ENCODE measurements at regions not wholly inside any gene's neighbourhood (a gene's known extent, or its start where the extent isn't known, plus 50 kb on each side); places are given as distances from the start of the nearest gene placed in this dataset.
A peak's percentile ranks its signal among the peaks of the same experiment; 100 is the strongest.

DNA sequence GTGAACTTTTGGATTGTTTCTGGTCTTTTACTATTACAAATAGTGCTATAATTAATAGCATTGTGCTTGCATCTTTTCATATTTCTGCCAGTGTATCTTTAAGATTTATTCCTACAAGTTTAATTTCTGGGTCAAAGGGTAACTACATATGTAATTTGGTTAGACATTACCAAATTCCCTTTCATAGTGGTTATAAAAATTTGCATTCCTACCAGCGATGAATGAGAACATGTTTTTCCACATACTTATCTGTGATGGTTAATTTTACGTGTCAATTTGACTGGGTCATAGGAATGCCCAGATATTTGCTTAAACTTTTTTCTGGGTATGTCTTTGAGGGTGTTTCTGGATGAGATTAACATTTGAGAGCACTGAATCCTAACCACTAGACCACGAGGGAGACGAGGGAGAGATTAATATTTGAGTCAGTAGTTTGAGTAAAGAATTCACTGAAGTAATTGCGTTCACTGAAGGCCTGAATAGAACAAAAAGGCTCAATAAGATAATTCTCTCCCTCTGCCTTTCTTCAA lies 132.3 kb upstream of the NEO1 start:
- DNase-seq: no peak

DNA sequence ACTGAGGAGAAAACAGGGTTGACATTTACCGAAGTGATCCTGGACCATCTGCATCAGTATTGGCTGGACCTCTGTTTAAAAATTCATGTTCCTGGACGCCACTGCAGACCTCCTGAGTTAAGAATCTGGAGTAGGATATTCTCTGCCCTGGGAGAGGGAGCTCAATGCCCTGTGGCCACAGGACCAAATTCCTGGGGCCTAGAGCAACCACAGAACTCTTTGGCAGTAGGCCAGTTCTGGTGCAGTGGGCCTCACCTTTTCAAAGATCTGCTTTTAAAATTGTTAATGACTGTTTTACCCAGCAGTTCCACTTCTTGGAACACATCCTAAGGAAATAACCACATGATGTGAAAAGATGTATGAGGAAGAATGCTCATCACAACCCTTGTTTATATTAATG lies 133.3 kb upstream of the ADPGK start:
- no peak for DNase-seq

DNA sequence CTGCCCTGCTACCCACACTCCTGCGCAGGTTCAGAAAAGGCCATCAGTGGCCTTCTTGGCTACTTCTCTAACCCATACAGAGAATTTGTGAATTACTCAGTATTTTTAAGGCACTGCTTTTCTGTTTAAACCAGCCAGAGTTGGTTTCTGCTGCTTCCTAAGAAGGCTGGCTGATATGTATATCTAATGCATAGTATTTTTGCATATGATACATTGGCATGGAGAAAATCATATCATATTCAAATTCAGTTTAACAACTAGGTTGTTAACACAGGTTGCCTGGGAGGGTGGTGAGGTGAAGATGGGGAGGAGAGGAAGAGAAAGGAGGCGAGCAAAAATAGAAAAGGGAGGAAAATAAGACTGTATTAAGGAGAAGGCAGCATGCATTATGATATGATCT lies 132.8 kb upstream of the ADPGK start:
- DNase-seq: no peak

DNA sequence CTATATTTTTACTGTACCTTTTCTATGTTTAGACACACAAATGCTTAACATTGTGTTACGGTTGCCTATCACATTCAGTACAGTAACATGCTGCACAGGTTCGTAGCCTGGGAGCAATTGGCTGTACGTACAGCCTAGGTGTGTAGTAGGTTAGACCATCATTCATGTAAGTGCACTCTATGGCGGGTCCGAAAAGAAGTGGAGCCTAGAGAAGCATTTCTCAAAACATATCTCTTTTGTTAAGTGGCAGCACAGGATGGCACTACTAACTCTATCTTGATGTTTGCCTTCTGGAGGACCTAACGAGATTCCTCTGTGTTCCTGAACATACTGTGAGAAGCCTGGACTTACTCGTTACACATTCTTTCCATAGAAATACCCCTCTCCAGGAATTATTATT lies 132.3 kb upstream of the ADPGK start:
- DNase-seq: no peak

DNA sequence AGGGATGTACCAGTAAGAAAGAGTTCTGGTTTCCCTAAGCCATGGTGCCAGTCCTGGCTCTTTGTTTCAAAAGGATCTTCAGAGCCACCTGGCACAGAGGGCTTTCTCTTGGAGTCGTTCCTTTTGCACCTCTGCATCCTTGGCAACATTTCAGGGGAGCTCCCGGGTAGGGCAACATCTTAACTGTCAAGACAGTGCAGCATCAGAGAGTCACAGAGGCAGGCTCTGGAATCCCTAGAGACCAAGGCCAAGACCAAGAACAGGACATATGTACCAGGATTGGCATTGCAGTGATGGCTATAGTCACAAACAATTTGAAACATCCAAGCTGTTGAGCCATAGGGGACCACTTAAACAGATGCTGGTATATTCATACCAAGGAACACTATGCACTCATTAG lies 129.4 kb upstream of the ADPGK start:
- DNase-seq: no peak

DNA sequence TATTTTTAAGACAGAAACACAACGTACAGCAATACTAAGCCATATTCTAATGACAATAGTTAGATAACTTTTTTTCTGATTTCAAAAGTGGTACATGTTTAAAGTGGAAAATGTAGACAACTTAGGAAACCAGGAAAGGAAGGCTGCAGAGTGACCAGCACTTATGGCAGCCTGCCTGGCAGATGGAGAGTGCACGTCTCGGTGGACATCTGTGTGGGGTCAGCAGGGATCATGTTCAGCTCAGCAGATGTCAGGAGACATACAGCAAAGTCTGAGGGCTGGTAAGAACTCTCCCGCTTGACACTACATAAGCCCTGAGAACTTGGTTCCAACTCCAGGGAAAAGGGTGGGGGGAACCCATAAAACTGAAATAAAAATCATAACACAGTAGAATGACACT lies 128.6 kb upstream of the ADPGK start:
- DNase-seq: no peak

DNA sequence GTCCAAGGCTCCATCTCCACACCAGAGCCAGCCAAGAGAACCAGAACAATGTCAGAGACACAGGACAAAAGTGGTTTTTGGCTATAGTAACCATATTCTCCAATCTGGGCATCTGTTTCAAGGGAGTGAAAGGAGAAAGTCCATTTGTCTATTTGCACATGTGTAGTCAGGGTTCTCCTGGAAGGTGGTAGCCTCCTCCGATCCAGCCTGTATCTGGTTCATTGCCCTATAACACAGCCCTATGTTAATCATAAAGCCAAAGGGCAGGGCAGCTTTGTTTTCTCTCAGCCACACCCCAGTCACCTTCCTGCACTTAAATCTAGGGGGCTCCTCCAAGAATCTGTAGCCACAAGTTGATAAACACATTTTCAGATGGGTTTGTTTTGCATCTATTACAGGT lies 128.1 kb upstream of the ADPGK start:
- DNase-seq: no peak

DNA sequence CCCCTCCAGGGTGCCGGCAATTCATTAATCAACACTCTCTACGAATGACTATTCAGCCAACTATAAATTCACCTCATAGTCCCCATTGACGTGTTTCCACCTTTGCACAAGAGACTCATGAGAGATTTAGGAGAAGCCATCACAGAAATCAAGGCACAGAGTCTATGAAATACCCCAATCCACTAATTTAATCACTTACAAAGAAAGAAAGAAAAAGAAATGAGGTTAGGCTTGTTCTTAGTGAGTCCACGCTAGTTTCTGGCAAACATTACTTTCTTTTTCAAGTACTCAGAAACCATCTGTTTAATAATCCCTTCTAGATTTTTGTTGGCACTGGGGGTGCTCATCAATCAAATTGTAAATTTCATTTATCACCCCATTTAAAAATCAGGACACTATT lies 125.2 kb upstream of the ADPGK start:
- no peak for DNase-seq

DNA sequence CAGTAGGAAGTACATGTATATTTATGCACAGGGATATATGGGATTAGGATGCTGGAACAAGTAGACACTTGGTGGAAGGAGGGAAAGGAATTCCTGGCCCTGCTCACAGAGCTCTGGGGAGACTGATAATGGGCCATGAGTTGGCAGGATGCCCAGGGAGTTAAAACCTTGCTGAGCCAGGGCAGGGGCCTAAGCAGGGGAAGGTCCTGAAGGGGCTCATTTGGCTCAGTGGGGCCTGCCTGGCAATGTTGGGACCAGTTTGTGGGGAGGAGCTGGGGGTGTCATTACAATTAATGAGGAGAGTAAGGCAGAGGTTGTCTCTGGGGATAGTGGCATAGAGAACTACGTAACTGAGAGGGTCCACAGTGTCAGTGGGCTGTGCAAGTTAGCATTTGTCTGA lies 124.2 kb upstream of the ADPGK start:
- no peak for DNase-seq

DNA sequence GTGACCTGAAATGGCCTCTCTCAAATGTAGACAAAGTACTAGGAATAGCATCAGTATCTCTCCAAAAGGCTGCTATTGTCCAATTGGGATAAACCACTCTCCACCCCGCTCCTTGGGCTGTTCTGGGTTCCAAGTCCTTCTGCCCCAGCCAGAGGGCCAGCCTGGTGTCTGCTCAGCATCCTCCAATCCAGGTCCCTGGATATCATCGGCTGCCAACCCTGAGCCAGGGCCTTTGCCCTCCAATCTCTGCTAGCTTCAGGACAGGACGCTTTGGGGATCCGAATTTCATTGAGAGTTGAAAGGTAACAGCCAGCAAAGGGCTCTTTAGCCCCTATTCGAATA lies 119.3 kb upstream of the ADPGK start:
- DNase-seq: no peak

DNA sequence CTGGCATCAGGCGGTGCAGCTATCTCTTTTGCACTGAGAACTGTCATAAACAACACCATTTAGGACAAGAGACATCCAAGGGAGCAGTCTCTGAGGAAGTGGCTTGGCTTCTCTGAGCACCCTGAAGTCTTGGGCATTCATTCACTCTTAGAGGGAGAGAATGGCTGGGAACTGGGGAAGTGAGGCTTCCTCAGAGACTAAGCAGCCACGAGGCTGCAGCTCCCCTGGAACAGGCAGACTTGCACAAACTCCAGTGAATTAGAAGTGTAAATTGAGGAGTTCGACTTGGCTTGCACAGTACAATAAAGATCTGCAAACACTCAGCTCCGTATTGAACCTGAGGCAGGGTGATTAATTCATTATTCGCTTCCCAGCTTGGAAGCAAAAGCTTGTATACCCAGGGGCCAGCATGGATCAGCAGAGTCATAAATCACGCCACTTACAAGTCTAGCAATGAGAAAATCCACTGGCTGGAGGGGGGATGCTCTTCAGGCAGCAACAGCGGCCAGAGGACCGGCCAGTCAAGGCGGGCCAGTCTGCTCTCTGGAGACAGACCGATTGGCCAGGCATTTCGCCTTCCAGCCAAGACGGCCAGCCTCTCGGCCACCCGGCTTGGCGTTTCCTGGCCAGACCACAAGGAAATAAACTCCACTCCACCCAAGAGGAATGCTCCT lies 118.8 kb upstream of the ADPGK start:
- DNase-seq: peak; percentile 58

DNA sequence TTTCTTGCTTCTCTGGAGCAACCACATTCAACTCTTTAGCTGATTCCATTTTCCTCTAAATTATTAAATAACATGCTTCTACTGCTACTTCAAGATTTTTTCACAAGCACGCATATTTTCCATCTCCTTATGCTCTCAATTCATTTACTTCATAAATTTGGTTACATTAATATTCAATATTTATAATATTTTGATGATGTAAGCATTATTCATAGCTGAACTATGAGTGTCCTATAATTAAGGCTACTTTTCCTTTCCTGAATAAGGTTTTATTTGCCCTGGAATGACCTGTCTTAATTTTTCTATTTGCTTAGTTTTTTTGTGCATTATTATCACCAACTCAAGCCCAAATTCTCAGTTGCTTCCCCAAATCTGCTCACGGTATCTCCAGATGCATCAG lies 109.4 kb upstream of the ADPGK start:
- no peak for DNase-seq

DNA sequence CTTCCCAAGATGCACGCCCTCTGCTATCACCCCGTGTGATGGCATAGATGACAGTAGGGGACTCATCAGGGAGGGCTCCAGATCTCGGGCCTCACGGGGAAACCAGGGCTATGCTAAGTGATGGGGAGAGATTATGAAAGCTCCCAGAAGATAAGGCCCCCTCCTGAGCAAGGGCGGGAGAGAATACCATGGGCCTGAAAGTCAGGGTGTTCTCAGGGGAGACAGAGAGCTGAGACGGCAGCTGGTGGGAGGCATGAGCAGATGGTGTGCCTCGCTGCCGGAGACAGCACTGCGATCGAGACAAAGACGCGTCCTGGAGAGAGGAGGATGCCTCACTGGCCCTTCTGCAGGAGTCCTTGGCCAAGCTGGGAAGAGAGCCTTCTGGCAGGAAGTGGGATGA lies 106.5 kb upstream of the ADPGK start:
- DNase-seq: no peak

DNA sequence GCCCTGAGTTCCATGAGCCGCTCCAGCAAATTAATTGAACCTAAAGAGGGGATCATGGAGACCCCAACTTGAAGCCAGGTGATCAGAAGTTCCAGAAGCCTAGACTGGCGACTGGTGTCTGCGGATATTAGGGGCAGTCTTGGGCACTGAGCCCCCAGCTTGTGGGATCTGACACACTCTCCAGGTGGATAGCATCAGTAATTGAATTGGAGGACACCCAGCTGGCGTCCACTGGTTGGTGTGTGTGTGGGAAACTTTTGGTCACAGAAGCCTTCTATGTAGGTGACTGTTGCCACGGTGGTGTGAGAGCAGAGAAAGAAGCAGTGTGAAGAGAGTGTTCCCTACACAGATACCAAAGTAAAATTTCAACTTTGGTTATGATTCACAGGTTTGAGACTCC lies 106.0 kb upstream of the ADPGK start:
- no peak for DNase-seq

DNA sequence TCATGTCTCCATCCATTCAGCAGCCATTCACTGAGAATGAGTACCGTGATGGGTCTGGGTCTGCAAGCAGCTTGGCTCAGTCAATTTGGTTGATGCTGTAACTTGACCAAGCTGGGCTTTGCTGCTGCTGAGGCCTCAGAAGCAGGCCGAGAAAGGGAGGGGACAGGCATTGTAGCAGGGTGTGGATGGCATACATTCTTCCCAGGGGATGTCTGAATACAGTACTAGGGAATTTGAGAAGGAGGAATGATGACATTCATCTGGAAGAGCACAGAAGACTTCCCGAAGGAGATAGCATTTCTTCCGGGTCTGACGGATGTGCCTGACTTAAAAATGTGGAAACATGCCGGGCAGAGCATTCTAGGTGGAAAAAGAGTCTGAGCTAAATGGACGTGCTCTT lies 105.3 kb upstream of the ADPGK start:
- DNase-seq: no peak

DNA sequence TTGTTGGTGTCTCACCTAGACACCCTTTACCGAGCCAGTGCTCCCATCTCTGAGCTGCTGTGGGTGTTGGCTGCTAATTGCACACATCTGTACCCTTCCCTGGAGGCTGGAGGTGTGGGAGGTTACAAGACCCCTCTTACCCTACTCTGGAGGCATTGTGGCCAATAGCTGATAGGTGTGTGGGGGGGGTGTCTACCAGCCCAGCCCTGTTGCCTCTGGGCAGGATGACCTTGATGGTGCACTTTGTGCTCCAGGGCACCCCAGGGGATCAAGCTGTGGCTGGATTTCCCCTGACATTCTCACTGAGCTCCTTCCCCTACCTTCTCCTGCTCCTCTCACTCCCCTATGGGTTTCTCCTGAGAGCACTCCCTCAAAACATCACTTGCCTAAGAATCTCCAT lies 104.7 kb upstream of the ADPGK start:
- DNase-seq: no peak

DNA sequence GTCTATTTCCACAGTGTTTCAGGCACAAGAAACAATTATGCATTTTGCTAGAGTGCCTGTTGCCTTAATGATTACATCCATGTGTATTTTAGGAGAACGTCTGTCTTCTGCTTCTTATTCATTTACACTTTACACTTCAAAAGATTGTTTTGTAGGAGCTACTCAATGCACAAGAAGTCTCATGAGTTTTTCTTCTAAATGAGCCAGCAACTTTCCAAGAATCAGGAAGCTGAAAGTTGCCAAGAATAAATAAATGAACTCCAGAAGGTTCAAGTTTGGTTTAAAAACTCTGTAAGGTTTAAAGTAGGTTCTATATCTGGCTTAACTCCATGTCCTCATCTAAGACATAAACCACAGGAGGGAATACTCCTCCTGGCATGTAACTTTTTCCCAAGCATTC lies 103.8 kb upstream of the ADPGK start:
- DNase-seq: peak; percentile 26

DNA sequence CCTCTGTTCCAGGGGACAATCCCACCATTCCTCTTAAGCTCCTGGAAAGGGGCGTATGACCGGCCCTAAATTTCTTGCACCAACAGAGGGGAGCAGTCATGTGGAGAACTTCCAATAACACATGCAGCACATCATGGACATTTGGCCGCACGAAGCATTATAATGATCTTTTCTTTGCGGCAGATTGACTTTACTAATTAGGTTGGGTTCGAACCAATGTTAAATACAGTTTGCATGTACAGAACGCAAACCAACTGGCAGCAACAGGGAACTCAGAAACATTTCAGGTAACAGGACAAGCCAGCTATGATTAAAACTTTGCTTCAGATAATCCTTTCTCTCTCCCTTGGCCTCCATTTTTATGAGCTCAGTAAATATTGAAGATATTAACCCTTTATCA lies 100.8 kb upstream of the ADPGK start:
- DNase-seq: no peak

DNA sequence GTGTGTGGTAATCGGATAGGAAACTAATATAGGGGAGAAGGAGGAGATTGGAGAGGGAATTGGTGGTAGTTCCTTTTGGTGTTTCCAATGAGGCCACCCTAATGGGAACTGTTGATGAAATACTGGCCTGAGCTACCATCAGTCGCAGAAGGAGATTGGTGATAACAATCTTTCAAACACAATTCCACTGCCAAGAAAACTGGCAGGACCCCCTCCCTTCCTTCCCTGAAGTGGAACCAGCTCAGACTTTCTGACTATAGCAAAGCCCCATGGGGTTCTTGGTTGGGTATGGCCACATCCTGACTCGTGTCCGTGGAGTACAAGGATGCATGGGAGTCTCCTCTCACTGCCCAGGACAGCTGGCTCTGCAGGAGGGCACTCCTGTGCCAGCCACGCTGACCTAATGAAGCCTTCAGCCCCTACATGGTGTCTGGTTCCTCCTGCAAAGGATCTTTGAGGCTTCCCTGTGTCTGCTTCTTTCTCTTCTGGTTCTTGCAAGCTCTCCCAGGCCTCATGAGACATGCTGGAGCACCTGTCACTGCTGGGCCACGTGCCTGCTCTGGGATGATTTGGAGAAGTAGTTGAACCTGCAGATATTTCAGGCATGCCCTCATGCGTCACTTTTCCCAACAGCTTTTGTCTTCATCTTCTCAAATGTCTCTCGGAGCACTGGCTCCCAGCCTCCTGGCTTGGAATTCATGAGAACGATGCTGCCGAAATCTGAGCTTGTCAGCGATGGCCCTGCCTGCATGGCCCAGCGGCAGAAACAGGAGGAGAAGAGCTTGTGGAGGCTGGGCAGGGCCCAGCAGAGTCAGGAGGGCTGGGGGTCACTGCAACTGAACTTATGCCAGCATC lies 90.0 kb upstream of the ADPGK start:
- DNase-seq: peak; percentile 29

DNA sequence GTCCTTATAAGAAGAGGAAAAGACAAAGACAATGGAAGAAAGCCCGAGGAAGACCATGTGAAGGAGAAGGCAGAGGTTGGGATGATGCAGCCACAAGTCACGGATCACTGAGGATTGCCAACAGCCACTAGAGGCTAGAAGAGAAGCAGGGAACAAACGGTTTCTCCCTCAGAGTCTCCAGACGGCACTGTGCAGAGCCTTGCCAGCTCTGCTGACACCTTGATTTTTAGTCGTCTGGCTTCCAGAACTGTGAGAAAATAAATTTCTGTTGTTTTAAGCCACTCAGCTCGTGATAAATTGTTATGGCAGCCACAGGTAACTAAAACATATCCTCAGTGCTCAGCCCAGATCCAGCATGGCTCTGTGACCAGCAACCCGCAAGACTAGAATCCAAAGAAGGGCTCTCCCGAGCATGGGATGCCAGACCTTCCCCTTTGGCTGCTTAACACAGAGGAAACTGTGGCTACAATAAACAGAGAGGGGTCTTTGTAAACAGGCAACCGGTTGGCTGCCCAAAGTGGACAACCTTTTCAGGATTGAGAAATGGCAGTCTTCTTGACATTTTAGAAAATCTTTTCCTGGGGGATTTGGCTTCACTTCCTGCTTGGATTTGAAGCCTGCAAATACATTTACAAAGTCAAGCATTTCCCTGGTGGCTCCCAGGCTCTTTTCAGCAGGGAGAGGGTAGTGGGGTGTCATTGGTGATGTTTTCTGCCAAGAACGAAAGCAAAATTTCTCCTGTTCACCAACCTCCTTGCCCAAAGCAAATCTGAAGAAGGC lies 88.7 kb upstream of the ADPGK start:
- no peak for DNase-seq

DNA sequence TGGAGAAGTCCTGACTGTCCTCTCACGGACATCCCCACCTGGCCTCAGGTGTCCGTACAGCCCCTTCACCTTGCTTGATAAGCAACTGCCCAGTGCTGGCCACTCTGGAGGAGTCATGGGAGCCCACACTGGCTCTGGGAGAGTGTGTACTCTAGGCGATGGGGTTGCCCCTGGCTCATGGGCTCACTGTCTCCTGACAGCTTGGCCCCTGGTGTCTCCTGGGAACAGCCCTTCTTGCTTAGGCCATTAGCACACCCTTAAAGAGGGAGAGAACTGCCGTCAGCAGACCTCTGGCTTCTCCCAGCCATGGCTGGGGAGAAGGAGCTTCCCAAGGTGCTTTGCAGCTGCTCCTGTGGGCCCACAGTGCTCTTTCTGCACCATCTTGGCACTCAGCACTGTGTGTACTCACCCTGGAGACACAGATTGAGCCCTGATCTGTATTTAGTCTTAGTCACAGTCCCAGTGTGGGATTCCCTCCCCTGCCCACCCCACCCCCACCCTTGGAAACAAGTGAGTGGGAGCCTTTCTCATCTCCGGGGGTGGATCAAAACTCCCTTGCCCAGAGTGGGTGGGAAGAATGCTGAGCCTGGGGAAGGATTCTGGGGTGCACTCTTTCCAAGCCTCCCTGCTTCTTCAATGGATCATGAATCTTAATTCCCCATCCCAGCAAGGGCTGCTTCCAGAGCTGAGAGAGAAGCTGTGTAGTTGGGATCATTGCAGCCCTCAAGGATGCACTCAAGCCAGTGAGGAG lies 83.5 kb upstream of the ADPGK start:
- no peak for DNase-seq

DNA sequence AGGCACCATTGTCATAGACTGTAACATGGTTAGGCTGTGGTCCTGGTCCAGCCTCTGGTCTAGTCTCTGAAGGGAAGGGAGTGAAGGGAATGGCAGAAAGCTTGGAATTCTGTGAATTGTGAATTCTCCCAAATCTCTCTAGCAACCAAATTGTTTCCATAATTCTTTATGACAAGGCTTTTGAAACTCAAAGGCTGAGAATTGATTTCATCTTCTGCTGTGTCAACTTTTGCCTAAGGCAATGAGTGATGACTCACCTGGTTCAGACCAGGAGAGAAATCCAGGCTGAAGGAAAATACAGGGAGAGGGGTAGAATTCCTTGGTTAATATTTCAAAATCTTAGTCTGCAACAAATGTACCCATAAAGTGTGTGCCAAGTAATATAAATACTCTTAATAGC lies 82.6 kb upstream of the ADPGK start:
- DNase-seq: no peak

DNA sequence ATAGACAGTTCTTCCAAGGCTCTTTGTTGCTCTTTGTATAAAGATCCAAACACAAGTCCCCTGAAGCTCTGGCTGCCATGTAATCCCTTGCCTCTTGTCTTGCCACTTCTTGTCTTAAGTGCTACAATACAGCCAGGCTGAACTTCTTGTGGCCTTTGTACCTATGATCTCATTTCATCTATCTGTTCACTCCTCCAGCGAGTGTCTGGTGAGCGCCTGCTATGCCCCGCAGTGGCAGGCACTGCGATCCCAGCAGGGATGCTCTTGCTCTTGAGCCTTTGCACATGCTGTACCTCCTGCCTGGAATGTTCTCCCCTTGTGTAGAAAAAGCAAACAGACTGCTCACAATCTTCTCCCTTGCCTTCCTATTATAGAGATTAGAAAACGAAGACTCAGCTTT lies 81.9 kb upstream of the ADPGK start:
- no peak for DNase-seq
